GM18907 (cell line): ENCODE measurements at regions not wholly inside any gene's neighbourhood (a gene's known extent, or its start where the extent isn't known, plus 50 kb on each side); places are given as distances from the start of the nearest gene placed in this dataset.
A peak's percentile ranks its signal among the peaks of the same experiment; 100 is the strongest.
"Not testable (repeated sequence)": the region's sequence is repeated elsewhere in the genome, so short reads cannot be mapped to it uniquely, and the experiment has no call there.

ENCODE experiments used
- ATAC-seq: cut with Tn5 transposase; IDR thresholded peaks from one replicate; pipeline ENCODE4 v1.9.1; 2021; ENCODE audit warnings: mild to moderate bottlenecking, moderate library complexity; ENCODE audit not compliant: unreplicated experiment

DNA sequence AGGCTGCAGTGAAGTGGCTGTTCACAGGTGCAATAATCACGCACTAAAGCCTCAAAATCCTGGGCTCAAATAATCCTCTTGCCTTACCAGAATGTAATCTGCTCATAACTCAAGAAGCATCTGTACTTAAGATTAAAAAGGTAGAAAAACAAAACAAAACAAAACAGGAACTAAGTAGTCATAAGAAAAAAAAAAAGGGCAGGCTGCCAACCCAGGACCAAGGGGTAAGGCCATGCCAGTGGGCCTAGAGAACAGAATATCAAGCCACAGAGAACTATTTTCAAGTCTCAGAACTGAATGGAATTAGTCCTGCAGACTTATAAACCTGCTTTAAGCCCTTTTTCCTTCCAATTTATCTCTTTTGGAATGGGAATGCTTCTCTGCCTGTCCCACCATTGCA lies 64.8 kb upstream of the TBC1D3K start:
- ATAC-seq: no peak

DNA sequence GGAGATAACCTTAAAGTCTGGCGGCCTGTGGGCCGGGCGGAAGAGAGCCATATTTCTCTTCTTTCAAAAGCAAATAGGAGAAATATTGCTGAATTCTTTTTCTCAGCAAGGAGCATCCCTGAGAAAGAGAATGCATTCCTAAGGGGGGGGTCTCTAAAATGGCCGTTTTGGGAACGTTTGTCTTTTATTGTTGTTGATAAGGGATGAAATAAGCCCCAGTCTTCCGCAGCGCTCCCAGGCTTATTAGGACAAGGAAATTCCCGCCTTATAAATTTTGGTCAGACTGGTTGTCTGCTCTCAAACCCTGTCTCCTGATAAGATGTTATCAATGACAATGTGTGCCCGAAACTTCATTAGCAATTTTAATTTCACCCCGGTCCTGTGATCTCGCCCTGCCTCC lies 65.8 kb upstream of the TBC1D3K start:
- not testable (repeated sequence) for ATAC-seq

DNA sequence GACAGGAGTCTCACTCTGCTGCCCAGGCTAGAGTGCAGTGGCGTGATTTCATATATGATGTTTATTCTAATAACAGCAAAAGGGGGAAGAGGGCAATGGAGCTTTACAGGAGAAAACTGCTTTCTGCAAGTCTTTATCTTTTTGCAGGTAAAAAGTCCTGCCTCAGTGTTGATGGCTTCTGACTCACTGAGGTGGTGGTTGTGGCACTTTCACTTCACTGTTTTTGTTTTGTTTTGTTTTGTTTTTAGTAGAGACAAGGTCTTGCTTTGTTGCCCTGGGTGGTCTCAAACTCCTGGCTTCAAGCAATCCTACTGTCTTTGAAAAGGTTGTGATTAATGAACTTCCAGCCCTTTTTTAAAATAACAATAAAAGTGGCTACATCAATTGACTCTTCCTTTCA lies 68.0 kb upstream of the TBC1D3K start:
- ATAC-seq: no peak

DNA sequence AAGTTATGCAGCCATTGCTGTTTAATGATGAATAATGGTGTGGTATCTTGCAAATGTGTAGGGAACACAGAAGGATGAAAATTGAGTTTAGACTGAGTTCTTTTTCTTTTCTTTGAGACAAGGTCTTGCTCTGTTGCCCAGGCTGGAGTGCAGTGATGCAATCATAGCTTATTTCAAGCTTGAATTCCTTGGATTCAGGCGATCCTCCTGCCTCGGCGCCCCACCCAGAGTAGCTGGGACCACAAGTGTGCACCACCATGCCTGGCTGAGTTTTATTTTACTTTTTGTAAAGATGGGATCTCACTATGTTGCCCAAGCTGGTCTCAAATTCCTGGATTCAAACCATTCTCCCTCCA lies 74.6 kb upstream of the TBC1D3K start:
- no peak for ATAC-seq

DNA sequence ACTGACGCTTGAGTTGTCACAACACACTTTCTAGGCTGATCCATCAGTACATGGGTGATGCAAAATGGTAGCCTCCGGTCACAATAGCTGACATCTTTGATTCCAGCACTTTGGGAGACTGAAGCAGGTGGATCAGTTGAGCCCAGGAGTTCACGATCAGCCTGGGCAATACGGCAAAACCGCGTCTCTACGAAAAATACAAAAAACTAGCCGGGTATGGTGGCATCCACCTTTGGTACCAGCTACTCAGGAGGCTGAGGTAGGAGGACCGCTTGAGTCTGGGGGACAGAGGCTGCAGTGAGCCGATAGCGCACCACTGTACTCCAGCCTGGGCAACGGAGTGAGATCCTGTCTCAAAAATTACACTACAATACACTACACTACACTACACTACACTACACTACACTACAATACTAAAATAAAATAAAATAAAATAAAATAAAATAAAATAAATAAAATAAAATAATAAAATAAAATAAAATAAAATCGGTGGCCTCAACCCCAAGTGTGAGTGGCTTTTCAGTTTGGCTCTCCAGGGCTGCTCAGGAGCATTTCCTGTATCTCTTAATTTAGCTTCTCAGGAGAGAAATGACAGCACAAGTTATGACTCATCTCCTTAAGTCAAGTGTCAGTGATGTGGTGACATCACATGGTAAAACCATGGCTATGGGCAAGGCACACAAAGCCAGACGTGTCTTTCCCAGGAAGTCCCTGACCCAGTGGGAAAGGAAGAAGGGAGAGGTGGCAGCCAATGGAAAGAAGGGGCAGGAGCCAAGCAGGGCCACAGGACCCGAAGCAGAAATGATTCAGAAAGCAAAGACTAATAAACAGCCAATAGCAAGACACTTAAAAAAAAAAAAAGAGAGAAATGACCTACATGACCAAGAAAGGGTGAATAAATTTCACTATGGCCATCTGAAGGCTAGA lies 75.3 kb upstream of the TBC1D3K start:
- ATAC-seq: no peak

DNA sequence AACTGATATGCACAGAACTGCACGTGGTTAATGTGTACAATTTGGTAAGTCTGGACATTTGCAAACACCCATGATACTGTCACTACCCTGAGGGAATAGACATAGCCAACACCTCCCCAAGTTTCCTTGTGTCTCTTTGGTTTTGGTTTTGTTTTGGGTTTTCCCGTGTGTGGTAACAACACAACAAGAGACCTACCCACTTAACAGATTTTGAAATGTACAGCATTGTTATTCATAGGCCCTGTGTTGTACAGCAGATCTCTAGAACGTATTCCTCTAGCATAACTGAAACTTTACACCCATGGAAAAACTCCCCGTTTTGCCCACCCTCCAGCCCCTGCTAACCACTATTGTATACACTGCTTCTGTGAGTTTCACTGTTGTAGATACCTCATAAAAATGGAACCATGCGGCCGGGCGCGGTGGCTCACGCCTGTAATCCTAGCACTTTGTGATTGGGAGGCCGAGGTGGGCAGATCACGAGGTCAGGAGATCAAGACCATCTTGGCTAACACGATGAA lies 76.3 kb upstream of the TBC1D3K start:
- no peak for ATAC-seq

DNA sequence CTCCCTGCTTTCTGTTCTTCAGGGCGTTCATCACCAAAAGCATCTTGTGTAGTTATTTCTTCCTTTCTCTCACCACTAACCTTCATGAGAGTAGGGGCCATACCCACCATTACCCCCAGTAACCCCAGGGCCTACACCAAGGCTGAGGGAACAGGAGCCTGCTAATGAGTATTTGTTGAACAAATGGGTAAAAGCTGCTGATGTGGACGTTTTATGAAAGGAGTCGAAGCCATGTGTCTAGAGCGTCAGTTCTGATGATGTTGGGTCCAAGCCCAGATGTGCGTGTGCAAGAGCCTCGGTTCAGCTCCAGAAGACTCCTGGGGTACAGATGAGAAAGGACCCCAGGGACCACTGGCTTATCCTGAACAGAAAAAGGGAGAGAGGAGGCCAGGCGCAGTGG lies 77.1 kb upstream of the TBC1D3K start:
- no peak for ATAC-seq

DNA sequence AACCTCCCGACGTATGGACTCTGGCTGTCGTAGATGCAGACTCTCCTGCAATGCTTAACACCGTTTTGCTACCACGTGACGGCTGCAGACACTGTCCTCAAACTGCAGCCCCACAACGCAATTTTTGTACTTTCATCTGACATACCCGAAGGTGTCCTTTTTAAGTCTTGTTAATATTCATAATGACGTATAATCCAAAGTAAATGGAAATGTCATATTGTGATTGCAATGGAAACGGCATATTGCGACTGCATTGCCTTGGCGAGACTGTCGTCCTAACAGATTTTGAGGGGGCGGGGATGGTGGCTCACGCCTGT lies 79.3 kb upstream of the TBC1D3K start:
- no peak for ATAC-seq

DNA sequence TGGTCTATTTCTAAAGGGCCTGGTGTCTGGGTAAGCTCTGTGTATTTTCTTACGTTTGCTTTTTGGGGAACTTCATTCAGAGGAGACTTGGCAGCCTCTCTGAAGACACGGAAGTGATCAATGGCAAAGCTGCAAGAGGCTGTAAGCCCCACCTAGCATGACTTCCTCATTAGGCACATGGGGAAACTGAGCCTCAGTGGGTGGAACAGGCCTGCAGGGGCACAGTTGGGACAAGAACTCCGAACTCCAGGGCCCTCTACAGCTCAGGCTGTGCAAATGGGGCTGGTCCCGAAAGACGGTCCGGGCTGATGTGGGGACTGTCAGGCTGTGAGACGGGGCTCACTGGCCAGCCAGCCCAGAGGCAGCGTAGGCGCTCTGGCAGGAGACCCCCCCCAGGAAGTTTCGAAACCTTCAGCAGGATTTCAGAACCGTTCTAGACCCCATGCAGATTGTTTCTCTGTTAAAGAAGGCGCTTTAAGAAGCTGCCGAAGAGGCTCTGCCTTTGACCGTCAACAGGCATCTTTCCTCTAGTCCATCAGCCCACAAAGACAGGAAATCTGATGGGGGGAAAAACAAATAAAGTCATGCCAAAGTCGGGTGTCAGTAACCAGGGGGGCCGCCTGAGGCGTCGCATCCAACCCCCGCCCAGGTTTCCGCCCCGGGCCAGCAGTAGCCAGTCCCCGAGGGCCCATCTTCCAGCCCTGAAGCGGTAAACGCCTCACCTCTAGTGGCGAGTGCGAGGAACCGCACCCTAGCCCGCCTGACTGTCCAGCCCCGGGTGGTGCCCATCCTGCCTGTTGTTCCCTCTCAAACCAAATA lies 79.8 kb upstream of the TBC1D3K start:
- ATAC-seq: peak; percentile 62

DNA sequence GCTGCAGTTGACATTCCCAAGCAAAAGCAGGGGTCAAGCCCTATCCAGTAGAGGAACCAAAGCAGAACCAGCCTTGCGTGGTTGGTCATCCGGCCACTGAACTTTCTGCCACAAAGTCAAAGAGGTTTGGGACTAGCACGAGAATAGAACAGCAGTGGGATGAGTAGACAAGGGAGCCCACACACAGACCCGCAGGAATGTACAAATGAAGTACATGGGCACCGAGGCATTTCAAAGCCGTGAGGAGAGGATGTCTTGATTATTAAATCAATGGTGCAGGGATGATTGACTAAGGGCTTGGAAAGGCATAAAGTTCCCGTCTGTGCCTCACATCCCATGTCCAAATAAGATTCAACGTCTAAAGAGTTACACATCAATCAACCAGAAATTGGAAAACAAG lies 81.8 kb upstream of the TBC1D3K start:
- no peak for ATAC-seq

DNA sequence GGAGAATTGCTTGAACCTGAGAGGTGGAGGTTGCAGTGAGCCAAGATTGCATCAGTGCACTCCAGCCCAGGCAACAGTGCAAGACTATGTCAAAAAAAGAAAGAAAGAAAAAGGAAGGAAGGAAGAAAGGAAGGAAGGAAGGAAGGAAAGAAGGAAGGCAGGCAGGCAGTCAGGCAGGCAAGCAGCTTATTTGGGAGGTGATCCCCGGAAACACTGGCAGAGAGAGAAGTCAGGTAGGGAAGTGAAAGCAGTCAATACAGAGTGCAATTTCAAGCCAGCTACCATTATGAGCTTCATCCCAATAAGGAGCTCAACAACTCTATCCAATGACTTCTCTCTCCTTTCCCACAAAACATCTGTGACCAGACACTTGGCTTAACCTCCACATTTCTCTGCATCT lies 83.0 kb upstream of the TBC1D3K start:
- no peak for ATAC-seq

DNA sequence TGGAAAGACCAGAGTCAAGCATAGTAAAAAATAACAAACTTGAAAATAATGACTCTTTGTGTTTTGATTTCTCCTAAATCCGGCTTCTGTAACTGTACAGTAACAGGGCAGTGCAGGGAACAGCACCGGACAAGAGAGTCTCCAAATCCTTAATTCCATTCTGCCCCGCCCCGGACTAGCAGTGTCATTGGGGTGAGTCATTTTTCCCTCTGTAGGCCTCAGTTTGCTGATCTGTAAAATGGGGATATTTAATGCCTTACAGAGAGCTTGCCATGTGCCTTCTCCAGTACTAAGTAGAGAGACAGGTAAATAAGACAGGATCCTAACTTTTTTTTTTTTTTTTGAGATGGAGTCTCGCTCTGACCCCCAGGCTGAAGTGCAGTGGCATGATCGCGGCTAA lies 83.6 kb upstream of the TBC1D3K start:
- ATAC-seq: no peak

DNA sequence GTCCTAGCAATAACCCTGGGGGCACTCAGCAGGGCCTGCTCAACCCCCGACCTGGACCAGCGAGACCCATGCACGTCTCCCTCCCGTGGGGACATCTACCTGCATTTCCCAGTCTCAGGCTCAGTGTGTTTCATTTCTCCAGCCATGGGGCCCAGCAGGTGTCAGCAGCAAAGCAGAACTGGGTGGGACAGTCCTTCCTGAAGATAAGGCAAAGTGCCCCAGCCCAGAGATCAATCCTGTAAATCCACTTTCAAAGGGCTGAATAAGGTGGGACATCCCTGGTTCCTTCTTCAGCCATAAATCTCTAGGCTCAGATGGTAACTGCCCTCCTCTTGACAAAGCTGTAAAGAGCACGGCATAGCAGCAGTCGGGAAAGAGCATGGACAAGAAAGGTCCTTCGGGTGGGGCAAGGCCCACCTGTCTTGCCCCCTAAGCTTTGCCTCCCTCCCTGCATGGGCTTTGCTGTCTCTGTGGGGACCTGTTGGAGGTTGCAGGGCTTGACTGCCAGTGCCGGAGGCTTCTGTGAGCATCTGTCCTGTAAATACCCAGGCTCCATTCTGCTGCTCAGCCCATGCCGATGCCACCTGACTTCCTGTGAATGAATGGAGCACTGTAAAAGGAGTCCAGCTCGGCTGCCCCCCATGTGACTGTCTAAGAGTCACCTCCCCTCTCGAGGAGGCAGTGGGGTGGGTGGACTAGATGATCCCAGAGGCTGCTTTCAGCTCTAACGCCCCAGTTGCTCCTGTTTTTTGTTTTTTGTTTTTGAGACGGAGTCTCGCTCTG lies 84.8 kb upstream of the TBC1D3K start:
- no peak for ATAC-seq

DNA sequence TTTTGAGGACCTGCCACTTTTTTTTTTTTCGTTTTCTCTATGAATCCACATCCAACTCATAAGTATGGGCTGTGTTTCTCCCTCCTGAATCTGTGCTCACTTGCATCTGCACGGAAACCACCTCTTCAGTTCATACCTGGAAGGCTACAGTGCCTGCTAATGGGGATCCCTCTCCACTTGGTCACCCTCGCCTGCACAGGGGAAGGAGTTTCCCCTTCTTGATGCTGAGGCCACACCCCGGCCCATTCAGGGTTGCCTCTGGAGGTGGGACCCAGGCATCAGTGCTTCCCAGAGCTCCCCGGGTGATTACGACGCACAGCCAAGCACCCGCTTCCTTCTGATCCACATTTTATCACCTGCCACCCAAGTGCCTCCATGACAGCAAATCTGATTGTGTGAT lies 85.9 kb upstream of the TBC1D3K start:
- no peak for ATAC-seq

DNA sequence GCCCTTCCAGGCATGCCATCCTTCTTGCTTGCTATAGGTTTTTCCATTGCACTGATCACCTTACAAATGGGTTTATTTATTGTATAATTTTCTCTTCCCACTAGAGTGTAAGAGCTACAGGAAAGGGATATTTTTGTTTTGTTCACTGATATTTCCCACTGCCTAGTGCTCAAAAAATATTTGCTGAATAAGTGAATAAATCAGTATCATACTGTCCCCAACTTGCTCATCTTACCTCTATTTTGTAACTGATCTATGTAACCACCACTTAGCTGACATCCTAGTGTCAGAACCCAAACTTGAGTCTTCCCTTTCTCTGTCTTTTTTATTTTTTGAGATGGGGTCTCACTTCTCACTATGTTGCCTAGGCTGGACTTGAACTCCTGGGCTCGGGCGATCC lies 87.6 kb upstream of the TBC1D3K start:
- ATAC-seq: no peak

DNA sequence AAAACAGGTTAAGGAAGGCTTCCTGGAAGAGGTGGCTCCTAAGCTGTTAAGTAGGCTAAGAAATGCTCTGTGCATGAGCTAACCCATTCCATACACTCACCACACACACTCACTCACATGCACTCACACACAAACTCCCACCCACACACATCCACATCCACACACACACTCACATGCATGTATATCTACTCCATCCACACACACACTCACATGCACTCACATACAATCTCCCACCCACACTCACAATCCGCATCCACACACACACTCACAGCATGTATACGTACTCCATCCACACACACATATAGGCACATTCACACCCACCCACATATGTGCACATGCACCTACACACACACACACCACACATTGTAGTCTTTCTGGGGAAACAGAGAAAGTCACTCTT lies 89.3 kb upstream of the HNF1B start:
- ATAC-seq: no peak

DNA sequence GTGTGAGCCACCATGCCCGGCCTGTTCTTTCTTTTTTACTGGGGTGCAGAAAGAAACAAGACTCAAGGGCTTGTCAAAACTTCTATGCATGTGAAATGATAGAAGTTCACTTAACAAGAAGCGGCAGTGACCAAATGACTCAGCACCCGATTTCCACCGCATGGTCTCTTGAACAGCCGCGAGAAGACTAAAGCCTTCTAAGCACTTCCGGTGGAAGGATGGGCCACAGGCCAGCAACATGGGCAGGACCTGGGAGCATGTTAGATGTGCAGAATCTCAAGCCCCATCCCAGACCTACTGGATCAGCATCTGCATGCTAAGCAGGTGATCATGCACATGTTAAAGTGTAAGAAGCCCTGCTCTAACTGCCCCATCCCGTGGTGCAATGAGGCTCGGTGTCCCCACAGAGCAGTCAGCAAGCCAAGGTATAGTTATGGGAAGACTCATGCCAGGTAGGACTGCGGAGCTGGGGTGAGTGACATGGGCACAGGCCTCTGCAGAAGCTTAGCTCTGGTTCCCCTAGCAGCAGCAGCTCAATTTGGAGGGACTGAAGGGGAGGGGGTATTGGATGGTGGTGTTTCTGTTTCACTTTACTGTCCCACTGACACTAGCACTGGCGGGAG lies 88.5 kb upstream of the HNF1B start:
- no peak for ATAC-seq

DNA sequence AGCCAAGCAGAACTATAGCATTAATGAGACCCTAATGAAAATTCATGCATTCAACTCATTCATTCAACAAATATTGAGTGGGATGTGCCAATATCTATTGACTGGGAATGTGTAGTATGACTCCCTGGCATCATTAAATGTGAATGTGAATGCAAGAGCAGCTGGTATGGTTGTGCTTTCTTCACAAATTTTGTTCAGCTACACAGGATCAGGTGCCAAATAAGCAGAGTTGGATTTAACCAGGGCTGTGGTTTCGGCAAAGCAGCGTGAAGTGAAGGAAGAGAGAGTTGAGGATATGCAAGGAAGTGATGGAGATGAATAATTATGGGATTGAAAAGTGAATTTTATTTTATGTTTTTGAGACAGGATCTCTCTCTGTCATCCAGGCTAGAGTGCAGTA lies 87.1 kb upstream of the HNF1B start:
- ATAC-seq: no peak

DNA sequence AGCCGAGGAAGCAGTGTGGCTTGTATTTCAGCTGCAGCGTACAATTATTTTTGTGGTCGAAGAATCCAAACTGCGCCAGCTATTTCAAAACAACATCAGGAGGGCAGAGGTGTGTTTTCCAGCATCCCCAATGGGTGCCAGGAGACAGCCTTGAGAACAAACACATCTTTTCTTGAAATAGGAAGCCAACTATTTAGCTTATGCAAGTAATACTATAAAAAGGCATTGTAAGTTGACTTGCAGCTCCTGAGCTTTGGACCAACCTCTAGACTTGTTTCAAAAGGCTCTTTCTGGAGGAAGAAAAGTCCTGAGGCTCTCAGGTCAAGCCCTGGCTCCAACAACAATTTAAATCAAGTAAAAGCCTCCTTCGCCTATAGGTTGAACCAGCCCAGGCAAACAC lies 86.6 kb upstream of the HNF1B start:
- ATAC-seq: no peak

DNA sequence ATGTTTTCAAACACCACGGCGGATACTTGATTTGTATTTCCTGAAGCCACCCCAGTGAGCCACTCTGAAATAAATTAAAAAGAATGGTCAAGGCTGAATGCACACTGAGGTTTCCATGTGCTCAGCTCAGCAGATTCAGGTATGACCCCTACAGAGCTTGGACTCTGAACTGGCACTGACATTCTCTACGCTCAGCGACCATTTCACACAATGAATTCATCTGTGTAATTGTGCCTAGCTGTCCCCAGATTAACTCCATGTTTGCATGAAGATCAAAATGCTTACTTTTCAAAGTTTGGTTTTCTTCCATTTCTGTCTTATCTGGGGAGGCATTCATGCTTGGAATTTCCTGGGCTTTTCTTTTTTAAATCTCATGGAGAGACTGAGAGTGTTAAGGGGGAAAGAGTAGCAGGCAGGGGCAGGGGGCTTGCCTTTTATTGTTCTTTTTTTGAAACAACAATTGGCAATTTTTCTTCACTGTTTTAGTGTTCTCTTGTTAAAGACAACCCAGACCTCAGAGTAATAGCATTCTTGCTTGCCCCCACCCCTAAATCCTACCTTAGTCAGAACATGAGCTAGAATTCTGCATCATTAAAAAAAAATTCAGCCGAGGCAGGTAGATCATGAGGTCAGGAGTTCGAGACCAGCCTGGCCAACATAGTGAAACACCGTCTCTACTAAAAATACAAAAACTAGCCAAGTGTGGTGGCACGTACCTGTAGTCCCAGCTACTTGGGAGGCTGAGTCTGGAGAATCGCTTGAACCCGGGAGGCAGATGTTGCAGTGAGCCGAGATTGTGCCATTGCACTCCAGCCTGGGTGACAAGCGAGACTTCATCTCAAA lies 85.5 kb upstream of the HNF1B start:
- ATAC-seq: peak; percentile 48
